CD4-positive, alpha-beta T cell treated with Interleukin-6 at 100 ng/mL for 8 hours (primary cell): ENCODE measurements at regions not wholly inside any gene's neighbourhood (a gene's known extent, or its start where the extent isn't known, plus 50 kb on each side); places are given as distances from the start of the nearest gene placed in this dataset.
"Not testable (repeated sequence)": the region's sequence is repeated elsewhere in the genome, so short reads cannot be mapped to it uniquely, and the experiment has no call there.

Source experiments
- DNase-seq: peaks from one replicate; pipeline ENCODE4 v3.0.0-alpha.2; 2020; ENCODE audit warnings: mixed read lengths, low spot score

GRCh38 chr11:25319127-25319526, 822.3 kb downstream of the LUZP2 start:
- no peak for DNase-seq

DNA sequence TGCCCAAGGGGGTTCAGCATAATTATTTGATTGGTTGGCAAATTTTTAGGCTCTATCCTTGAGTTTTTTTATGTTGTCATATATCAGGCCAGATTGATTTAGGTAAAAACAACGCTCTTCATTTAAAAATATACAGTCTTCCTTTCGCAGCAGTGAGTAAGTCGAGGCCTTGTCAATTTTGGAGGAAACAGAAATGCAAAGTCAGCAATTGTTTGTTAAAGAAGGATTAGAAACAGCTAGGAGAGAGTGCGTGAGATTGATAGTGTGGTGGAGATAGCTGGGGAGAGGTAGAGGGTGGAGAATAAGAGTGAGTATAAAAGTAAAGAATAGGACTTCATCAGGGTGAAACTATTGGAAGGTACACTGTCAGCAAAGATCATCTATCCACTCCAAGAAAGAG, 830.8 kb downstream of the LUZP2 start:
- DNase-seq = no peak

- DNase-seq = no peak
Measured at GRCh38 chr11:25339281-25339680, 842.4 kb downstream of the LUZP2 start.

DNA sequence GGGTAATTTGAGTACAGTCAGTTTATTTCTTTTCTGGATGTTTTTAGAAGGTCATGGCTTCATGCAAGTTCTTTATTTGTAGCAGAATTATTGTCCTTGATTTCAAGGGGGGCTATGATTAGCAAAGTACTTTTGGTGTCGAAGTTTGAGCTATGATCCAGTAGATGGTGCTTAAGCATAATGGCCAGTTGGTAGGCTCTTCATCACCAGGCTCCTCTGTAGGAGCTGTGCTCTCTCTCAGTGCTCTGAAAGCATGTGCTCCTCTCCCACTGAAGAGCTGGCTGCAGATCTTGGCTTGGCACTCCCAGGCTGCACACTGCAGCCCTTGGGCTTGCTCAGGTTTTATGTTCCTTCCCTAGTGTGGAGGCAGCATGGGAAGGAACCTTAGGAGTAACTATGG, 852.7 kb downstream of the LUZP2 start:
- DNase-seq = no peak

DNA sequence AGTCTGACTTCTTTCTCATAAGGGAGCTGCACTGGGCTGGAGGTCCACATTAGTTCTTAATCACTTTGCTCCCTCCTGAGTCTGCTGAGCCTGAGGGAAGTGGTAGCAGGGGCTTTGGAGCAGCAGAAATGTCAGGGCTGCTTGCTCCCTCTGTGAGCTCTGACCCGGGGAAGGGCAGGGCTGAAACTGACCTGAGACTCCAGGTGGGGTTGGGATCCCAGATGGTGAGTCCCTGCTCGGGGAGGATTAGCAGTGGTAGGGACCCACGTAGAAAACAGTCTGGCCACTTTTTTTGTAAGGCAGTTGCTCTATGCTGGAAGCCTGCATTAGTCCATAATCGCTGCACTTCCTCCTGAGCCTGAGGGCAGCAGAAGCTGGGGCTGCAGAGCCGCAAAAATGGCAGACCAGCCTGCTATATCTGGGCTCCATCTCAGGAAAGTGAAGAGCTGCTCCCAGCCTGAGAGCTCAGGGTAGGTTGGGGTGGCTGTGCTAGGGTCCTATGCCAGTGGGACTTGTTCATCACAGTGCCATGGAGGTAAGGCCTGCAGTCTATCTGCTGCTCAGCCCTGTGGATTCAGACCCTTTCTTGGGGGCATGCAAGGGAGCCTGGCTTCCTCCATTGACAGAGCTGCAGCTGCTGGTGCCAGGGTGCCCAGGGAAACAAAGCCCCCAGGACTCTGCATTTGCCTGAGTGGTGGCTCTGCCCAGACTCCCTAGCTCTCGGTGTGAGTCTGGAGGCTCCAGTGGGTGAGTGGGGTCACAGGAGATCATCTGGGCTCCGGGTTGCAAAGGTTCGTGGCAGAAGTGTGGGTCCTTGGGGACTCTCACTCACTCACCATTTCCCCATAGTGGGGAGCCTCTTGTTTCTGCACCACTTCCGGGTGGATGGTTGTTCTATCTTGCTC, 854.3 kb downstream of the LUZP2 start:
- DNase-seq = no peak

DNA sequence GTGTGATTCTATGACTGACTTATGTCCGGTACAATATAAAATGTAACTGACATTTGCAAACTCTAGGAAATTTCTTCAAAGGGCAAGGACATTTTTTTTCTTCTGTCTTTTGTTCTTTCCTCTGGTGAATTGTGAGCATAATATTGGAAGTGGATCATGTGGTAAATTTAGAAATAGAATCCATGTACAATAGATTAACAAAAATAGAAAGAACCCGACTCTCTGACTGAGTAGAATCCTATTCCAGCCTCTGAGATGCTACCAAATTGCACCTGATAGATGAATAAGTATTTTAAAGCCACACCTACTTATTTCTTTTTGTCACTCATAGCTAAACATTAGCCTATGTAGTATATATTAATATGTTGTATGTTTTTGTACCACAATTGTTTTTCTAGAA, 860.3 kb downstream of the LUZP2 start:
- no peak for DNase-seq

- no peak for DNase-seq
Measured at GRCh38 chr11:25377466-25377865, 880.6 kb downstream of the LUZP2 start.

DNA sequence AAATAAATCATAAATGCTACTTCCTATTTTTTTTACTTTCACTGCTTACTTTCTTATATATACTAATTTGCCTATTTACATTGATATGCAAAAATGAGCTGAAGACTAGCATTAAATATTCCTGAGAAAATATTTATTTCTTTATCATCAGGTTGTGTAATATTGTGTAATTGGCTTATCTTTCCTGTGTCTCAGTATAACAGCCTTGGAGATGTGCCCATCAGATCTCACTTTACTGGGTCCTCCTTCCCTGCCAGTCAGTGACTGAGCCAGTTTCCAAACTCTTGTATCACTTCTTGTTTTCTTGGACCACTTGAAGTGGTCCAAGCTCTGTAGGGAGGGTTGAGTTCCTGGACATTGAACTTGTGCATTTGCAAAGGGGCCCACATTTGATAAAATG, 900.0 kb downstream of the LUZP2 start:
- no peak for DNase-seq

- DNase-seq = no peak
Measured at GRCh38 chr11:25408146-25408545, 911.3 kb downstream of the LUZP2 start.

GRCh38 chr11:25415793-25416192, 916.1 kb upstream of the ANO3 start:
- no peak for DNase-seq

GRCh38 chr11:25423436-25424199, 908.3 kb upstream of the ANO3 start:
- DNase-seq = no peak

GRCh38 chr11:25432376-25432775, 899.6 kb upstream of the ANO3 start:
- no peak for DNase-seq

GRCh38 chr11:25435197-25435596, 896.7 kb upstream of the ANO3 start:
- DNase-seq = no peak

- no peak for DNase-seq
Measured at GRCh38 chr11:25436326-25436725, 895.6 kb upstream of the ANO3 start.

- DNase-seq = no peak
Measured at GRCh38 chr11:25441421-25441820, 890.5 kb upstream of the ANO3 start.

DNA sequence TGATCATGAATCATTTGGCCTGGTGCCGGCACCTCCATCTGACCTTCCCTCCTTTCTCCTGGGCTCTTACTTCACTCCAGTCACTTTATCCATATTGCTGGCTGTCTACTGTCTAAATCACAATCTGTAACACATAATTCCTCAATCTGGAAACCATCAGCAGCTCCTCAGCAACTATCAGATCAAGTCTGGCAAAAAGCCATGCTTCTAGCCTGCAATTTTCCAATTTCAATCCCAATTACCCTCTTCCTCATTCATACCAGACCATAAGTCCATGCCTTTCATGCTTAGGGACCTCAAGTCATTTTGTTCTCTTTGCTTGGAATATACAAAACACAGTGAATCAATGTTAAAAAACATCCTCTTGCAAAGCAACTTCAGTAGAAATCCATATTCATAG, 882.8 kb upstream of the ANO3 start:
- DNase-seq = no peak

DNA sequence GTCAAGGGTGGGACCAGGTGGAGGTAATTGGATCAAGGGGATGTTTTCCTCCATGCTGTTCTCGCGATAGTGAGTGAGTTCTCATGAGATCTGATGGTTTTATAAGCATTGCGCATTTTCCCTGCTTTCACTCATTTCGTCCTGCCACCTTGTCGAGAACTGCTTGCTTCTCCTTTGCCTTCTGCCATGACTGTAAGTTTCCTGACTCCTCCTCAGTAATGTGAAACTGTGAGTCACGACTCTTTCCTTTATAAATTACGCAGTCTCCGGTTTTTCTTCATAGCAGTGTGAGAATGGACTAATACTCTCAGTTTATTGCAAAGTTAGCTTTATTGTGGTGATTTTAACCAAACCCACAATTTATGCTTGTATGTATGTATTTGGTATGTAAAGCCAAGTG, 878.5 kb upstream of the ANO3 start:
- DNase-seq = no peak

- no peak for DNase-seq
Measured at GRCh38 chr11:25456211-25456610, 875.7 kb upstream of the ANO3 start.

GRCh38 chr11:25483915-25484635, 847.9 kb upstream of the ANO3 start:
- no peak for DNase-seq

- no peak for DNase-seq
Measured at GRCh38 chr11:25485315-25485714, 846.6 kb upstream of the ANO3 start.

GRCh38 chr11:25486338-25486737, 845.6 kb upstream of the ANO3 start:
- not testable (repeated sequence) for DNase-seq

GRCh38 chr11:25488176-25488575, 843.8 kb upstream of the ANO3 start:
- not testable (repeated sequence) for DNase-seq

GRCh38 chr11:25501426-25501825, 830.5 kb upstream of the ANO3 start:
- DNase-seq = not testable (repeated sequence)
